ENCODE measurements at regions not wholly inside any gene's neighbourhood (a gene's known extent, or its start where the extent isn't known, plus 50 kb on each side); places are given as distances from the start of the nearest gene placed in this dataset.

DNA sequence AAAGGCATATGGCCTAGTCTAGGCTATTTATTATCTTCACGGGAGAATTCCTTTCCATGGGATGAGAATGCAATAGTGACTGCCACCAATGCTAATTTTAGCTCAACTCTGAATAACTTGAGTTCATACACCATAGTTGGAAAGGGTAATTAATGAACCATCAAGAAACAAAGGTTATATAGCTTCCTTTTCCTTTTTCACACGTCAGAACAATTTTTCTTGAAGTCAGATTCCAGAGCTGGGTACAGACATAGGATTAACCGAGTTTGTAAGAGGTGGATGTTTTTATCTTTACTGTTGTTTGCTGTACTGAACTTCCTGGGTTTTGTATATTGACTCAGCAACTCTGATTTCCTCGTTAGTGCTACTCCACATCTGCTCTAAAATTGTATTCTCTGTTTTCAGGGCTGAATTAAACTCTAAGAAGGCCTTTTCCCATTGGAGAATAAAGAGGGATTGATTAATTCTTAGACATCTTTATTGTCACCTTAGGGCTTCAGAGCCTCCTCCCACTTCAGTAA, 262.0 kb downstream of the NUF2 start:
- TF ChIP-seq ZNF202 (tag by site-specific recombination; IDR thresholded peaks at IDR 0.05; ENCODE audit: borderline replicate concordance) (no peak), ZEB2 (tag by site-specific recombination; IDR thresholded peaks at IDR 0.05) (no peak), ZNF114 (tag by site-specific recombination; IDR thresholded peaks at IDR 0.05) (no peak), ZNF596 (tag by site-specific recombination; IDR thresholded peaks at IDR 0.05) (no peak), ZNF274 (IDR thresholded peaks at IDR 0.05; ENCODE audit: low read length) (no peak), ZNF274 (tag by site-specific recombination; IDR thresholded peaks at IDR 0.05; ENCODE audit: borderline replicate concordance) (no peak), ZNF530 (tag by site-specific recombination; IDR thresholded peaks at IDR 0.05; ENCODE audit: low read depth) (no peak)
- TF ChIP-seq, protein P1, sequence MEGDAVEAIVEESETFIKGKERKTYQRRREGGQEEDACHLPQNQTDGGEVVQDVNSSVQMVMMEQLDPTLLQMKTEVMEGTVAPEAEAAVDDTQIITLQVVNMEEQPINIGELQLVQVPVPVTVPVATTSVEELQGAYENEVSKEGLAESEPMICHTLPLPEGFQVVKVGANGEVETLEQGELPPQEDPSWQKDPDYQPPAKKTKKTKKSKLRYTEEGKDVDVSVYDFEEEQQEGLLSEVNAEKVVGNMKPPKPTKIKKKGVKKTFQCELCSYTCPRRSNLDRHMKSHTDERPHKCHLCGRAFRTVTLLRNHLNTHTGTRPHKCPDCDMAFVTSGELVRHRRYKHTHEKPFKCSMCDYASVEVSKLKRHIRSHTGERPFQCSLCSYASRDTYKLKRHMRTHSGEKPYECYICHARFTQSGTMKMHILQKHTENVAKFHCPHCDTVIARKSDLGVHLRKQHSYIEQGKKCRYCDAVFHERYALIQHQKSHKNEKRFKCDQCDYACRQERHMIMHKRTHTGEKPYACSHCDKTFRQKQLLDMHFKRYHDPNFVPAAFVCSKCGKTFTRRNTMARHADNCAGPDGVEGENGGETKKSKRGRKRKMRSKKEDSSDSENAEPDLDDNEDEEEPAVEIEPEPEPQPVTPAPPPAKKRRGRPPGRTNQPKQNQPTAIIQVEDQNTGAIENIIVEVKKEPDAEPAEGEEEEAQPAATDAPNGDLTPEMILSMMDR (tag by site-specific recombination; IDR thresholded peaks at IDR 0.05), result no peak
- TF ChIP-seq, protein P2, sequence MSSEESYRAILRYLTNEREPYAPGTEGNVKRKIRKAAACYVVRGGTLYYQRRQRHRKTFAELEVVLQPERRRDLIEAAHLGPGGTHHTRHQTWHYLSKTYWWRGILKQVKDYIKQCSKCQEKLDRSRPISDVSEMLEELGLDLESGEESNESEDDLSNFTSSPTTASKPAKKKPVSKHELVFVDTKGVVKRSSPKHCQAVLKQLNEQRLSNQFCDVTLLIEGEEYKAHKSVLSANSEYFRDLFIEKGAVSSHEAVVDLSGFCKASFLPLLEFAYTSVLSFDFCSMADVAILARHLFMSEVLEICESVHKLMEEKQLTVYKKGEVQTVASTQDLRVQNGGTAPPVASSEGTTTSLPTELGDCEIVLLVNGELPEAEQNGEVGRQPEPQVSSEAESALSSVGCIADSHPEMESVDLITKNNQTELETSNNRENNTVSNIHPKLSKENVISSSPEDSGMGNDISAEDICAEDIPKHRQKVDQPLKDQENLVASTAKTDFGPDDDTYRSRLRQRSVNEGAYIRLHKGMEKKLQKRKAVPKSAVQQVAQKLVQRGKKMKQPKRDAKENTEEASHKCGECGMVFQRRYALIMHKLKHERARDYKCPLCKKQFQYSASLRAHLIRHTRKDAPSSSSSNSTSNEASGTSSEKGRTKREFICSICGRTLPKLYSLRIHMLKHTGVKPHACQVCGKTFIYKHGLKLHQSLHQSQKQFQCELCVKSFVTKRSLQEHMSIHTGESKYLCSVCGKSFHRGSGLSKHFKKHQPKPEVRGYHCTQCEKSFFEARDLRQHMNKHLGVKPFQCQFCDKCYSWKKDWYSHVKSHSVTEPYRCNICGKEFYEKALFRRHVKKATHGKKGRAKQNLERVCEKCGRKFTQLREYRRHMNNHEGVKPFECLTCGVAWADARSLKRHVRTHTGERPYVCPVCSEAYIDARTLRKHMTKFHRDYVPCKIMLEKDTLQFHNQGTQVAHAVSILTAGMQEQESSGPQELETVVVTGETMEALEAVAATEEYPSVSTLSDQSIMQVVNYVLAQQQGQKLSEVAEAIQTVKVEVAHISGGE (tag by site-specific recombination; conservative IDR thresholded peaks at IDR 0.05; ENCODE audit: low read depth), result no peak
- TF ChIP-seq, protein P3, sequence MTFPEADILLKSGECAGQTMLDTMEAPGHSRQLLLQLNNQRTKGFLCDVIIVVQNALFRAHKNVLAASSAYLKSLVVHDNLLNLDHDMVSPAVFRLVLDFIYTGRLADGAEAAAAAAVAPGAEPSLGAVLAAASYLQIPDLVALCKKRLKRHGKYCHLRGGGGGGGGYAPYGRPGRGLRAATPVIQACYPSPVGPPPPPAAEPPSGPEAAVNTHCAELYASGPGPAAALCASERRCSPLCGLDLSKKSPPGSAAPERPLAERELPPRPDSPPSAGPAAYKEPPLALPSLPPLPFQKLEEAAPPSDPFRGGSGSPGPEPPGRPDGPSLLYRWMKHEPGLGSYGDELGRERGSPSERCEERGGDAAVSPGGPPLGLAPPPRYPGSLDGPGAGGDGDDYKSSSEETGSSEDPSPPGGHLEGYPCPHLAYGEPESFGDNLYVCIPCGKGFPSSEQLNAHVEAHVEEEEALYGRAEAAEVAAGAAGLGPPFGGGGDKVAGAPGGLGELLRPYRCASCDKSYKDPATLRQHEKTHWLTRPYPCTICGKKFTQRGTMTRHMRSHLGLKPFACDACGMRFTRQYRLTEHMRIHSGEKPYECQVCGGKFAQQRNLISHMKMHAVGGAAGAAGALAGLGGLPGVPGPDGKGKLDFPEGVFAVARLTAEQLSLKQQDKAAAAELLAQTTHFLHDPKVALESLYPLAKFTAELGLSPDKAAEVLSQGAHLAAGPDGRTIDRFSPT (tag by site-specific recombination; IDR thresholded peaks at IDR 0.05), result no peak

Measured in HEK293 (cell line).